ENCODE measurements at regions not wholly inside any gene's neighbourhood (a gene's known extent, or its start where the extent isn't known, plus 50 kb on each side); places are given as distances from the start of the nearest gene placed in this dataset.

DNA sequence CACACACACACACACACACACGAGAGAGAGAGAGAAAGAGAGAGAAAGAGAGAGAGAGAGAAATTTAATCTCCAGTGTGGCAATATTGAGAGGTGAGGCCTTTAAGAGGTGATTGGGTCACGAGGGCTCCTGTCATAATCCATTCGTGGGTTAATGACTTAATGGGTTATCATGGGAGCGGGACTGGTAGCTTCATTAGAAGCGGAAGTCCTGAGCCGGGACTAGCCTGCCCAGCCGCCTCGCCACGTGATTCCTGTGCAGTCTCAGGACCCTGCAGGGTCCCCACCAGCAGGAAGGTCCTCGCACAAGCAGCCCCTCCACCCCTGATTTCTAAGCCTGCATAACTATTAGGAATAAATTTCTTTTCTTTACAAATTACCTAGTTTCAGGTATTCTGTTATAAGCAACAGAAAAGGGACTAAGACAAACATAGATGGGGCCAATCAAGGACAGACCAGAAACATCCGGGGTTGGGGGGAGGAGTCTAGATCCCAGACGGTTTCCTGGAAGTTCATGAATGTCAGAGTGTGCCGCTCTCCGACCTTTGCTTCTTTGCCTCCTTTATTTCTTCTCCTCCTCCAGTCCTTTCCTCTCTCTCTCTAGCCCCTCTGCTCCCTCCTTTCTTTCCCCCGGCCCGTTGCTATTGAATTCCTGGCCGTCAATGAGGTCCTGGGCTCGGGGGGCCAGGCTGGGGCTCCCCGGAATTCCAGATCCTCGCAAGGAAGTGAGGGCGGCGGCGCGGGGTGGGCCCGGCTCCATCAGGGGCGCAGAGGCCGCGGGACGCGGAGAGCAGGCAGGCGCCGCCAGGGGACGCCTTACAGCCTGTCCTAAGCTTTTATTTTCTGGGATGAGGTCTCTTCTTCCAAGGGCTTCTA, 146.8 kb downstream of the CYP26A1 start:
- H3K4me3 ChIP-seq (ENCODE audit: low read length) = no peak overlapping the region
- no peak for DNase-seq (ENCODE audit: low read depth)
- no peak for TF ChIP-seq CTCF (conservative IDR thresholded peaks at IDR 0.05; ENCODE audit: low read length)

DNA sequence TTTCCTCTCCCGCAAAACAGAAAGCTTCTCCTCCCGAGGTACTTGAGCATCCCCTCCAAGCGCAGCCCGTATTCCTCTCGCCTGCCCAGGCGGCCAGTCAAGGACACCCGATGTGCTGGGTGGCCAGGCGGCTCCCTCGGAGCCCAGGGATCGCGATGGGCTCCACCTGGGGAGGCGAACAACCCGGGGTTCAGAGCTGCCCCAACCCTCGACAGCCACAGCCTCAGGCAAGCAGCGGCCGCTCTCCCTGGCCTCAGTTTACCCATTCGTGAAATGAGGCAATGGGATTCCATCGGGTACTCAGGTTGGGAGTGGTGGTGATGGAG, 147.4 kb downstream of the CYP26A1 start:
- TF ChIP-seq CTCF (conservative IDR thresholded peaks at IDR 0.05; ENCODE audit: low read length) = no peak
- no peak overlapping the region for H3K4me3 ChIP-seq (ENCODE audit: low read length)
- DNase-seq (ENCODE audit: low read depth) = no peak

GRCh38 chr10:93221521-93221920, 147.8 kb downstream of the CYP26A1 start:
- no peak for TF ChIP-seq CTCF (conservative IDR thresholded peaks at IDR 0.05; ENCODE audit: low read length)
- H3K4me3 ChIP-seq (ENCODE audit: low read length) = no peak overlapping the region
- no peak for DNase-seq (ENCODE audit: low read depth)

DNA sequence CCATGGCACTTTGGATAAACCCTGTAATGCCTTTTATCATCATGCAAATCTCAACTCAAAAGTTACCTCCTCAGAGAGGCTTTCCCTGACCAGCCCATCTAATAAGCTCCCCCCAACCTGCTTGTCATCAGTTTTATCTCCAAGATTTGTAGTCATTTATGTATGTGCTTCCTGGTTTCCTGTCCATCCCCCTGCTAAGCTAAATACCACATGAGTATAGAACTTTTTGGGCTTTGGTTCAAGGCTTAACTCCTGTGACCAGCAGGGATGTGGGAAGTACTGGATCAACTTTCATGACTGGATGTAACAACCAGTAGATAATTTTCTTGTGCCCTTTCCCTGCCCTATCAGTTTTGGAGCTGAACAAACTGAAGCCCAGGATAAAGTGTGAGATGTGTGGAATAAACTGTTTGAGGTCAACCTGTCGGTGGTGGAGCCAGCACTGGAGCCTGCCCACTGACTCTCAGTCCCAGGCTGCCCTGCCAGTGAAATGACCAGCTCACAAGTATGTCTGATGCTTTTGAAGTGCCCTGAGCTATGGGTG, 148.6 kb downstream of the CYP26A1 start:
- no peak for DNase-seq (ENCODE audit: low read depth)
- no peak for TF ChIP-seq CTCF (conservative IDR thresholded peaks at IDR 0.05; ENCODE audit: low read length)

GRCh38 chr10:93222876-93223275, 149.2 kb downstream of the CYP26A1 start:
- no peak for TF ChIP-seq CTCF (conservative IDR thresholded peaks at IDR 0.05; ENCODE audit: low read length)
- H3K4me3 ChIP-seq (ENCODE audit: low read length) = no peak overlapping the region
- DNase-seq (ENCODE audit: low read depth) = no peak

More for the DNA sequence above, 148.6 kb downstream of the CYP26A1 start:
- H3K4me3 ChIP-seq (ENCODE audit: low read length) = no peak overlapping the region

GRCh38 chr10:93223336-93223735, 149.6 kb downstream of the CYP26A1 start:
- no peak overlapping the region for H3K4me3 ChIP-seq (ENCODE audit: low read length)
- TF ChIP-seq CTCF (conservative IDR thresholded peaks at IDR 0.05; ENCODE audit: low read length) = no peak
- DNase-seq (ENCODE audit: low read depth) = no peak
